GM19035 (cell line): ENCODE measurements at regions not wholly inside any gene's neighbourhood (a gene's known extent, or its start where the extent isn't known, plus 50 kb on each side); places are given as distances from the start of the nearest gene placed in this dataset.
"Not testable (repeated sequence)": the region's sequence is repeated elsewhere in the genome, so short reads cannot be mapped to it uniquely, and the experiment has no call there.

Experiments
- ATAC-seq: cut with Tn5 transposase; IDR thresholded peaks from one replicate; pipeline ENCODE4 v1.9.1; 2021; ENCODE audit not compliant: unreplicated experiment

GRCh38 chr7:4436936-4437335 lies 245.2 kb upstream of the FOXK1 start:
- ATAC-seq, result no peak

GRCh38 chr7:4437916-4438315 lies 244.2 kb upstream of the FOXK1 start:
- no peak for ATAC-seq

GRCh38 chr7:4438723-4439245 lies 243.3 kb upstream of the FOXK1 start:
- ATAC-seq, result no peak

GRCh38 chr7:4439444-4439843 lies 242.7 kb upstream of the FOXK1 start:
- no peak for ATAC-seq

- no peak for ATAC-seq
Observed at GRCh38 chr7:4444106-4444505, 238.0 kb upstream of the FOXK1 start.

- ATAC-seq, result no peak
Observed at GRCh38 chr7:4445777-4446176, 236.3 kb upstream of the FOXK1 start.

- no peak for ATAC-seq
Observed at GRCh38 chr7:4449263-4449662, 232.8 kb upstream of the FOXK1 start.

- no peak for ATAC-seq
Observed at GRCh38 chr7:4450483-4450882, 231.6 kb upstream of the FOXK1 start.

GRCh38 chr7:4460597-4460996 lies 221.5 kb upstream of the FOXK1 start:
- ATAC-seq, result no peak

- no peak for ATAC-seq
Observed at GRCh38 chr7:4461531-4461930, 220.6 kb upstream of the FOXK1 start.

- ATAC-seq, result no peak
Observed at GRCh38 chr7:4468320-4469102, 213.6 kb upstream of the FOXK1 start.

- no peak for ATAC-seq
Observed at GRCh38 chr7:4470246-4470645, 211.8 kb upstream of the FOXK1 start.

- no peak for ATAC-seq
Observed at GRCh38 chr7:4472728-4473127, 209.4 kb upstream of the FOXK1 start.

- ATAC-seq, result no peak
Observed at GRCh38 chr7:4479367-4480039, 202.6 kb upstream of the FOXK1 start.

GRCh38 chr7:4480131-4480530 lies 202.0 kb upstream of the FOXK1 start:
- not testable (repeated sequence) for ATAC-seq

GRCh38 chr7:4483851-4484250 lies 198.2 kb upstream of the FOXK1 start:
- no peak for ATAC-seq

- no peak for ATAC-seq
Observed at GRCh38 chr7:4484545-4484944, 197.6 kb upstream of the FOXK1 start.

- ATAC-seq, result no peak
Observed at GRCh38 chr7:4486907-4487306, 195.2 kb upstream of the FOXK1 start.

- not testable (repeated sequence) for ATAC-seq
Observed at GRCh38 chr7:4496911-4497310, 185.2 kb upstream of the FOXK1 start.

GRCh38 chr7:4500812-4501211 lies 181.3 kb upstream of the FOXK1 start:
- ATAC-seq, result no peak

- not testable (repeated sequence) for ATAC-seq
Observed at GRCh38 chr7:4507886-4508285, 174.2 kb upstream of the FOXK1 start.

- ATAC-seq, result no peak
Observed at GRCh38 chr7:4513450-4513849, 168.6 kb upstream of the FOXK1 start.
